HG02885 (cell line): ENCODE measurements at regions not wholly inside any gene's neighbourhood (a gene's known extent, or its start where the extent isn't known, plus 50 kb on each side); places are given as distances from the start of the nearest gene placed in this dataset.
A peak's percentile ranks its signal among the peaks of the same experiment; 100 is the strongest.
"Not testable (repeated sequence)": the region's sequence is repeated elsewhere in the genome, so short reads cannot be mapped to it uniquely, and the experiment has no call there.

Experiments used
- ATAC-seq: cut with Tn5 transposase; IDR thresholded peaks from one replicate; pipeline ENCODE4 v1.9.1; 2021; ENCODE audit warnings: mild to moderate bottlenecking; ENCODE audit not compliant: unreplicated experiment, poor library complexity

- ATAC-seq, result no peak
Measured at GRCh38 chr21:29396951-29397455, 98.3 kb downstream of the BACH1 start.

- ATAC-seq, result no peak
Measured at GRCh38 chr21:29403301-29403700, 104.6 kb downstream of the BACH1 start.

GRCh38 chr21:29403922-29404538 lies 105.3 kb downstream of the BACH1 start:
- no peak for ATAC-seq

GRCh38 chr21:29405503-29406122 lies 106.9 kb downstream of the BACH1 start:
- ATAC-seq, result no peak

- ATAC-seq, result no peak
Measured at GRCh38 chr21:29406385-29406784, 107.7 kb downstream of the BACH1 start.

GRCh38 chr21:29407571-29407970 lies 108.8 kb downstream of the BACH1 start:
- no peak for ATAC-seq

- no peak for ATAC-seq
Measured at GRCh38 chr21:29413683-29414082, 115.0 kb downstream of the BACH1 start.

- ATAC-seq, result no peak
Measured at GRCh38 chr21:29416268-29416667, 117.5 kb downstream of the BACH1 start.

GRCh38 chr21:29418813-29419212 lies 120.1 kb downstream of the BACH1 start:
- ATAC-seq, result peak; percentile 87

GRCh38 chr21:29419422-29419821 lies 120.7 kb downstream of the BACH1 start:
- ATAC-seq, result no peak

GRCh38 chr21:29423099-29423870 lies 124.6 kb downstream of the BACH1 start:
- ATAC-seq, result no peak

- no peak for ATAC-seq
Measured at GRCh38 chr21:29424728-29425127, 126.0 kb downstream of the BACH1 start.

GRCh38 chr21:29429218-29429617 lies 130.5 kb downstream of the BACH1 start:
- ATAC-seq, result no peak

- ATAC-seq, result no peak
Measured at GRCh38 chr21:29430030-29430429, 131.3 kb downstream of the BACH1 start.

GRCh38 chr21:29430576-29430975 lies 131.9 kb downstream of the BACH1 start:
- ATAC-seq, result no peak

GRCh38 chr21:29431178-29431577 lies 132.5 kb downstream of the BACH1 start:
- no peak for ATAC-seq

- ATAC-seq, result no peak
Measured at GRCh38 chr21:29431680-29432079, 133.0 kb downstream of the BACH1 start.

- no peak for ATAC-seq
Measured at GRCh38 chr21:29433366-29434059, 134.8 kb downstream of the BACH1 start.

GRCh38 chr21:29434081-29434480 lies 135.4 kb downstream of the BACH1 start:
- ATAC-seq, result no peak

GRCh38 chr21:29434982-29435381 lies 136.3 kb downstream of the BACH1 start:
- ATAC-seq, result not testable (repeated sequence)

- ATAC-seq, result no peak
Measured at GRCh38 chr21:29436143-29436542, 137.4 kb downstream of the BACH1 start.
